ENCODE measurements at regions not wholly inside any gene's neighbourhood (a gene's known extent, or its start where the extent isn't known, plus 50 kb on each side); places are given as distances from the start of the nearest gene placed in this dataset.

DNA sequence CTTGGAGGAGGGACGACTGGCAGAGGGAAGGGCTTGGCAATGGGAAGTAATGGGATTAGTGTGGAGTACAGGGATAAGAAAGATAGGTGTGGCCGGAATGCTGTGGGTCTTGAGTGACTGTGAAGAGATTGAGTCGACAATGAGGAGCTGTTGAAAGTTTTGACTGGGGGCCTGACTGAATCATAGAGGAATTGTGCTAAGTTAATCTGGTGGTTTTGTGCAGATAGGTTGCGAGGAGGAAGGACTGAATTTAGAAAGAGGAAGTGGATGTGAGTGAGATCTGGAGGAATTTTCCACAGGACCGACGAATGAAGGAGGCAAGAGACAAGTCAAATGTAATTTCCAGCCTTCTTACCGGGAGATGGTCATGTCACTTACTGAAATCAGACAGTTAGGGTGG lies 143.9 kb upstream of the RALGAPA2 start:
- peaks cover 14% of the 10 kb centered on the region for H3K27me3 Mint-ChIP-seq (ENCODE audit: low read depth)
- peaks cover 3% of the 10 kb centered on the region for H3K4me1 Mint-ChIP-seq (ENCODE audit: low read depth)
- no peak overlapping the region for H3K27ac Mint-ChIP-seq (ENCODE audit: unreplicated experiment)
- TF ChIP-seq, protein P1, sequence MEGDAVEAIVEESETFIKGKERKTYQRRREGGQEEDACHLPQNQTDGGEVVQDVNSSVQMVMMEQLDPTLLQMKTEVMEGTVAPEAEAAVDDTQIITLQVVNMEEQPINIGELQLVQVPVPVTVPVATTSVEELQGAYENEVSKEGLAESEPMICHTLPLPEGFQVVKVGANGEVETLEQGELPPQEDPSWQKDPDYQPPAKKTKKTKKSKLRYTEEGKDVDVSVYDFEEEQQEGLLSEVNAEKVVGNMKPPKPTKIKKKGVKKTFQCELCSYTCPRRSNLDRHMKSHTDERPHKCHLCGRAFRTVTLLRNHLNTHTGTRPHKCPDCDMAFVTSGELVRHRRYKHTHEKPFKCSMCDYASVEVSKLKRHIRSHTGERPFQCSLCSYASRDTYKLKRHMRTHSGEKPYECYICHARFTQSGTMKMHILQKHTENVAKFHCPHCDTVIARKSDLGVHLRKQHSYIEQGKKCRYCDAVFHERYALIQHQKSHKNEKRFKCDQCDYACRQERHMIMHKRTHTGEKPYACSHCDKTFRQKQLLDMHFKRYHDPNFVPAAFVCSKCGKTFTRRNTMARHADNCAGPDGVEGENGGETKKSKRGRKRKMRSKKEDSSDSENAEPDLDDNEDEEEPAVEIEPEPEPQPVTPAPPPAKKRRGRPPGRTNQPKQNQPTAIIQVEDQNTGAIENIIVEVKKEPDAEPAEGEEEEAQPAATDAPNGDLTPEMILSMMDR (IDR thresholded peaks at IDR 0.05) = no peak
- no peaks in the 10 kb centered on the region for H3K9me3 Mint-ChIP-seq (ENCODE audit: low read depth)
- no peak overlapping the region for H3K4me3 Mint-ChIP-seq (ENCODE audit: unreplicated experiment)
- no peaks in the 10 kb centered on the region for H3K36me3 Mint-ChIP-seq (ENCODE audit: low read depth)
- no peak for DNase-seq (ENCODE audit: low spot score)

DNA sequence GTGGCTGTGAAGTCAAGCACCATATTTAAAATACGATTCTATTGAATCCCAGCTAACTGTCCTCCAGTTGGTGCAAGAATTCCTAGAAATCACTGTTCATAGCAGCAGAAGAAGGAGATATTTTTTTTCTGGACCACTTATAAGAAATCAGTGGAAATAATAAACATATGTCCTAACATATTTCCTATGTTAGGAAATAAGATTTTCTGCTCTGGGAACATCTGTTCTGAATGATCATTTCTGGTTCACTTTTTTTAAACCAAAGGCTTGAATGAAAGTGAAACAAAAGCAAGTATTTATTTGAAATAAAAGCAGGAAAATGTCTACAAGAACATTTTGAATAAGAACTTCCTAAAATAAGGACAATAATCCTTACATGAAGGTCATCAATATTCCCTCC lies 138.9 kb upstream of the RALGAPA2 start:
- Mint-ChIP-seq H3K36me3 (ENCODE audit: low read depth) (no peaks in the 10 kb centered on the region), H3K4me1 (ENCODE audit: low read depth) (no peaks in the 10 kb centered on the region), H3K9me3 (ENCODE audit: low read depth) (no peaks in the 10 kb centered on the region), H3K27ac (ENCODE audit: unreplicated experiment) (no peak overlapping the region), H3K27me3 (ENCODE audit: low read depth) (peaks cover 8% of the 10 kb centered on the region), H3K4me3 (ENCODE audit: unreplicated experiment) (no peak overlapping the region)
- TF ChIP-seq, protein P1 (IDR thresholded peaks at IDR 0.05) = no peak
- DNase-seq (ENCODE audit: low spot score) = no peak

DNA sequence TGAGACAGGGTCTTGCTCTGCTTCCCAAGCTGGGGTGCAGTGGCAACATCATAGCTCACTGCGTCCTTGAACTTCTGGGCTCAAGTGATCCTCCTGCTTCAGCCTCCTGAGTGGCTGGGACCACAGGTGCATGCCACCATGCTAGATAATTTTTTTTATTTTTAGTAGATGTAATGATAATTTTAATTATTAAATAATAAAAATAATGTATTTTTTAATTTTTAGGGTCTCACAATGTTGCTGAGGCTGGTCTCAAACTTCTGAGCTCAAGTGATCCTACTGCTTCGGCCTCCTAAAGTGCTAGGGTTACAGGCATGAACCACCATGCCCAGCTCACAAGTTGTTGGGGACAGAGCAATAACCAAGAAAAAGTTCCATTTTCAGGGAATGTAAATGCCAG lies 138.0 kb upstream of the RALGAPA2 start:
- no peaks in the 10 kb centered on the region for H3K9me3 Mint-ChIP-seq (ENCODE audit: low read depth)
- H3K27me3 Mint-ChIP-seq (ENCODE audit: low read depth) = peaks cover 12% of the 10 kb centered on the region
- DNase-seq (ENCODE audit: low spot score) = no peak
- no peak overlapping the region for H3K27ac Mint-ChIP-seq (ENCODE audit: unreplicated experiment)
- no peaks in the 10 kb centered on the region for H3K36me3 Mint-ChIP-seq (ENCODE audit: low read depth)
- TF ChIP-seq, protein P1 (IDR thresholded peaks at IDR 0.05) = no peak
- no peak overlapping the region for H3K4me3 Mint-ChIP-seq (ENCODE audit: unreplicated experiment)
- no peaks in the 10 kb centered on the region for H3K4me1 Mint-ChIP-seq (ENCODE audit: low read depth)

DNA sequence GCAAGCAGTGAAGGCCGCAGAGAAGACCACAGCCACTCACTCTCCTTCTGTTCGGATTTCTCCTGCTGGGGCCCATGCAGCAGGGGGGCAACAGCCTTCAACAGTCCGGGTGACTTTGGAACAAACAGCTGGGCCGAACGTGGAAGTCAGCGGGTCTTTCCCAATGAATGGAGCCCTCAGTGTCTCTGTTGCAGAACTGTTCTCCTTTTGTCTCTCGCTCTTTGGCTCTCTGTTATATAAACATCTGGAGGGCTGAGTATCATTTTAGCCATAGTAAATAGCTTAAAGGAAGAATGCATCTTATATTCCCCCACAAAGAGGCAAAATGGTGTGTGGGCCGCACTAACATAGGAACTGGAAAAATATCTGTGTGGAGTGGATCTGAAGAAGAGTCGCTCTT lies 136.7 kb upstream of the RALGAPA2 start:
- TF ChIP-seq, protein P1 (IDR thresholded peaks at IDR 0.05) = no peak
- no peaks in the 10 kb centered on the region for H3K9me3 Mint-ChIP-seq (ENCODE audit: low read depth)
- H3K4me1 Mint-ChIP-seq (ENCODE audit: low read depth) = no peaks in the 10 kb centered on the region
- DNase-seq (ENCODE audit: low spot score) = no peak
- no peak overlapping the region for H3K27ac Mint-ChIP-seq (ENCODE audit: unreplicated experiment)
- peaks cover 15% of the 10 kb centered on the region for H3K27me3 Mint-ChIP-seq (ENCODE audit: low read depth)
- H3K4me3 Mint-ChIP-seq (ENCODE audit: unreplicated experiment) = no peak overlapping the region
- H3K36me3 Mint-ChIP-seq (ENCODE audit: low read depth) = no peaks in the 10 kb centered on the region

DNA sequence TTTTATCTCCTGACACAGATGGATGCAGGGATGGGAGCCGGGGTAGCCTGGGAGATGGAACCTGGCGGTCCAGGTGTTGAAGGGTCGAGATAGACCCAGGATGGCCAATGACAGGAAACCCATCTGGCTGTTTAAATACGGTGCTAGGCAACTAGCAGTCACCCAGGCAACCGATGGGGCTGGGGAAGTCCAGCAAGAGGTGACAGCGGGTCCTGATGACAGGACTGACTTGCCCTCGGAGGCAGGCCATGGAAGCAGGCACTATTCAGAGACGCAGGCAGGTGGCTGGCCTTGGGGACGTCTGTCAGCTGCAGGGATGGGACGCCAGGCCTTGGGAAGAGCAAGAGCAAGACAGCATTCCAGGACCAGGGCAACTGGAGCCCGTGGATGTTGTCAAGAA lies 135.4 kb upstream of the RALGAPA2 start:
- DNase-seq (ENCODE audit: low spot score) = no peak
- Mint-ChIP-seq H3K27me3 (ENCODE audit: low read depth) (peaks cover 21% of the 10 kb centered on the region), H3K4me1 (ENCODE audit: low read depth) (no peaks in the 10 kb centered on the region), H3K27ac (ENCODE audit: unreplicated experiment) (no peak overlapping the region), H3K36me3 (ENCODE audit: low read depth) (no peaks in the 10 kb centered on the region), H3K9me3 (ENCODE audit: low read depth) (no peaks in the 10 kb centered on the region), H3K4me3 (ENCODE audit: unreplicated experiment) (no peak overlapping the region)
- TF ChIP-seq, protein P1 (IDR thresholded peaks at IDR 0.05) = no peak

Data from chondrocyte (in vitro differentiated cells).